GM12891 (cell line): ENCODE measurements at regions not wholly inside any gene's neighbourhood (a gene's known extent, or its start where the extent isn't known, plus 50 kb on each side); places are given as distances from the start of the nearest gene placed in this dataset.

ENCODE experiments used
- POLR2A ChIP-seq: IDR thresholded peaks from 2 replicates; pipeline ENCODE4 v1.6.1; 2011; ENCODE audit warnings: low read depth, low read length, control low read depth
- SPI1 ChIP-seq: IDR thresholded peaks from 2 replicates; pipeline ENCODE4 v1.6.1; 2011; ENCODE audit warnings: low read depth, low read length, control low read depth

- TF ChIP-seq POLR2A (no peak), SPI1 (no peak)
Measured at GRCh38 chr3:124413393-124413792, 316.9 kb upstream of the UMPS start.
